ENCODE measurements at regions not wholly inside any gene's neighbourhood (a gene's known extent, or its start where the extent isn't known, plus 50 kb on each side); places are given as distances from the start of the nearest gene placed in this dataset.

- no TSS peak for BruUV-seq (replicated peaks)
- ChIA-PET POLR2A (interaction anchor here (1.8 kb wide), 1 partner anchor 11 kb away, joined by 6 read pairs; no protein-coding TSS in a partner anchor), CTCF (ENCODE audit: low intra/inter-chr PET ratio) (no interaction called here)
- Histone ChIP-seq H3K4me1 (replicated peaks in 1 of 2; ENCODE audit: control insufficient read depth in 2 of 2, insufficient read depth in 2 of 2, low read length in 2 of 2) (peaks cover 0 to 9% of the 10 kb centered on the region in 2 experiments; a peak in 3 of 5 replicates), H3K27me3 (ENCODE audit: control insufficient read depth in 2 of 2, insufficient read depth in 2 of 2, low read length in 2 of 2) (no peaks in the 10 kb centered on the region), H3K9me3 (replicated peaks; ENCODE audit: control insufficient read depth, insufficient read depth, low read depth, low read length) (no peaks in the 10 kb centered on the region), H2AFZ (ENCODE audit: low read depth, low read length) (no peak overlapping the region), H3K27ac (ENCODE audit: extremely low read depth, low read depth, low read length) (no peak overlapping the region), H3K9me1 (ENCODE audit: control insufficient read depth, insufficient read depth, low read length) (no peaks in the 10 kb centered on the region), H3K36me3 (ENCODE audit: control insufficient read depth, insufficient read depth, low read length) (no peaks in the 10 kb centered on the region), H3K79me2 (ENCODE audit: control insufficient read depth, insufficient read depth, low read length) (no peaks in the 10 kb centered on the region), H3K4me3 (no peak overlapping the region), H3K4me2 (ENCODE audit: insufficient read depth, low read length) (no peak overlapping the region), H4K20me1 (replicated peaks; ENCODE audit: control insufficient read depth, insufficient read depth, low read length) (no peaks in the 10 kb centered on the region), H3K9ac (ENCODE audit: insufficient read depth in 1 of 2, low read depth in 2 of 2, low read length in 2 of 2) (no peak overlapping the region)
- intact Hi-C loops (cut with micrococcal nuclease) (no loop called here), in situ Hi-C loops (cut with MboI) (no loop called here)
- DNase-seq (ENCODE audit: extremely low read depth in 1 of 4, low spot score in 3 of 4) (no peak), ATAC-seq (no peak), FAIRE-seq (no peak)
- WGBS (ENCODE audit: insufficient coverage, low coverage, missing lambda C conversion rate) = 31% methylated on average over 6 of the region's 6 CpGs
- no peak for TF ChIP-seq HIVEP1 (CRISPR knock-in tag; IDR thresholded peaks at IDR 0.05)
Observed at GRCh38 chrX:38890963-38891362, 89.7 kb downstream of the MID1IP1 start.

- H2AFZ ChIP-seq (ENCODE audit: low read depth, low read length) = peak overlapping the region; percentile 59
- peak overlapping the region; percentile 49 for H3K4me2 ChIP-seq (ENCODE audit: insufficient read depth, low read length)
- H3K9me3 ChIP-seq (replicated peaks; ENCODE audit: control insufficient read depth, insufficient read depth, low read depth, low read length) = no peaks in the 10 kb centered on the region
- BruUV-seq (replicated peaks) = no TSS peak
- H4K20me1 ChIP-seq (replicated peaks; ENCODE audit: control insufficient read depth, insufficient read depth, low read length) = no peaks in the 10 kb centered on the region
- WGBS (ENCODE audit: insufficient coverage, low coverage, missing lambda C conversion rate) = 16% methylated on average over 4 of the region's 4 CpGs
- H3K79me2 ChIP-seq (ENCODE audit: control insufficient read depth, insufficient read depth, low read length) = no peaks in the 10 kb centered on the region
- no peak overlapping the region for H3K4me3 ChIP-seq
- H3K9ac ChIP-seq (ENCODE audit: insufficient read depth in 1 of 2, low read depth in 2 of 2, low read length in 2 of 2) = no peak overlapping the region
- H3K4me1 ChIP-seq (replicated peaks in 1 of 2; ENCODE audit: control insufficient read depth in 2 of 2, insufficient read depth in 2 of 2, low read length in 2 of 2) = peaks cover 0 to 9% of the 10 kb centered on the region in 2 experiments; a peak in 3 of 5 replicates
- ChIA-PET CTCF (ENCODE audit: low intra/inter-chr PET ratio) (no interaction called here), POLR2A (interaction anchor here (0.9 kb wide), 1 partner anchor 81 kb away, joined by 4 read pairs; no protein-coding TSS in a partner anchor)
- H3K27me3 ChIP-seq (ENCODE audit: control insufficient read depth in 2 of 2, insufficient read depth in 2 of 2, low read length in 2 of 2) = no peaks in the 10 kb centered on the region
- no peaks in the 10 kb centered on the region for H3K36me3 ChIP-seq (ENCODE audit: control insufficient read depth, insufficient read depth, low read length)
- TF ChIP-seq MEIS2 (IDR thresholded peaks at IDR 0.05; ENCODE audit: partially characterized antibody) (no peak), SOX6 (IDR thresholded peaks at IDR 0.05) (0 out of 2 replicates have a peak, but pooled peaks have one; percentile 15), PKNOX1 (IDR thresholded peaks at IDR 0.05) (0 out of 2 replicates have a peak, but pooled peaks have one; percentile 23)
- intact Hi-C loops (cut with micrococcal nuclease) (no loop called here), in situ Hi-C loops (cut with MboI) (no loop called here)
- DNase-seq (ENCODE audit: extremely low read depth in 1 of 4, low spot score in 3 of 4) (no peak), ATAC-seq (no peak), FAIRE-seq (no peak)
- H3K27ac ChIP-seq (ENCODE audit: extremely low read depth, low read depth, low read length) = no peak overlapping the region
- no peaks in the 10 kb centered on the region for H3K9me1 ChIP-seq (ENCODE audit: control insufficient read depth, insufficient read depth, low read length)
Observed at GRCh38 chrX:38891641-38892413, 90.6 kb downstream of the MID1IP1 start.
